DLD1 (cell line): ENCODE measurements at regions not wholly inside any gene's neighbourhood (a gene's known extent, or its start where the extent isn't known, plus 50 kb on each side); places are given as distances from the start of the nearest gene placed in this dataset.

Experiments
- in situ Hi-C: cut with HindIII; loops from 2 replicates; pipeline ENCODE4 v1.10.0; 2017; ENCODE audit warnings: low sequenced_read_pairs

- in situ Hi-C loops = no loop called here
These were observed 377.0 kb upstream of the ACTBL2 start for GRCh38 chr5:57859626-57860025.

- in situ Hi-C loops = no loop called here
These were observed 376.3 kb upstream of the ACTBL2 start for GRCh38 chr5:57858905-57859304.

GRCh38 chr5:57857696-57858095 lies 375.1 kb upstream of the ACTBL2 start:
- in situ Hi-C loops = no loop called here

GRCh38 chr5:57855831-57856230 lies 373.2 kb upstream of the ACTBL2 start:
- in situ Hi-C loops = no loop called here

- in situ Hi-C loops = no loop called here
These were observed 371.5 kb upstream of the ACTBL2 start for GRCh38 chr5:57853929-57854697.

- in situ Hi-C loops = no loop called here
These were observed 367.5 kb upstream of the ACTBL2 start for GRCh38 chr5:57850109-57850508.

GRCh38 chr5:57845025-57845424 lies 362.4 kb upstream of the ACTBL2 start:
- in situ Hi-C loops = no loop called here

- in situ Hi-C loops = no loop called here
These were observed 361.8 kb upstream of the ACTBL2 start for GRCh38 chr5:57844410-57844809.

GRCh38 chr5:57843059-57843367 lies 360.4 kb upstream of the ACTBL2 start:
- in situ Hi-C loops = no loop called here

- in situ Hi-C loops = no loop called here
These were observed 359.9 kb upstream of the ACTBL2 start for GRCh38 chr5:57842364-57843058.

- in situ Hi-C loops = no loop called here
These were observed 359.2 kb upstream of the ACTBL2 start for GRCh38 chr5:57841676-57842363.

- in situ Hi-C loops = no loop called here
These were observed 356.9 kb upstream of the ACTBL2 start for GRCh38 chr5:57839437-57840079.

GRCh38 chr5:57839025-57839424 lies 356.4 kb upstream of the ACTBL2 start:
- in situ Hi-C loops = no loop called here

GRCh38 chr5:57836921-57837320 lies 354.3 kb upstream of the ACTBL2 start:
- in situ Hi-C loops = no loop called here

GRCh38 chr5:57836331-57836730 lies 353.7 kb upstream of the ACTBL2 start:
- in situ Hi-C loops = no loop called here

GRCh38 chr5:57834829-57835608 lies 352.4 kb upstream of the ACTBL2 start:
- in situ Hi-C loops = no loop called here

- in situ Hi-C loops = no loop called here
These were observed 350.9 kb upstream of the ACTBL2 start for GRCh38 chr5:57833489-57833888.

- in situ Hi-C loops = no loop called here
These were observed 350.3 kb upstream of the ACTBL2 start for GRCh38 chr5:57832875-57833274.

GRCh38 chr5:57831932-57832331 lies 349.3 kb upstream of the ACTBL2 start:
- in situ Hi-C loops = no loop called here

- in situ Hi-C loops = no loop called here
These were observed 348.5 kb upstream of the ACTBL2 start for GRCh38 chr5:57831090-57831489.

GRCh38 chr5:57828221-57828620 lies 345.6 kb upstream of the ACTBL2 start:
- in situ Hi-C loops = no loop called here
